Fibroblast of skin of abdomen (primary cell): ENCODE measurements at regions not wholly inside any gene's neighbourhood (a gene's known extent, or its start where the extent isn't known, plus 50 kb on each side); places are given as distances from the start of the nearest gene placed in this dataset.

Experiments used
- DNase-seq: peaks from one replicate; pipeline ENCODE4 v3.0.0-alpha.2; 2013

DNA sequence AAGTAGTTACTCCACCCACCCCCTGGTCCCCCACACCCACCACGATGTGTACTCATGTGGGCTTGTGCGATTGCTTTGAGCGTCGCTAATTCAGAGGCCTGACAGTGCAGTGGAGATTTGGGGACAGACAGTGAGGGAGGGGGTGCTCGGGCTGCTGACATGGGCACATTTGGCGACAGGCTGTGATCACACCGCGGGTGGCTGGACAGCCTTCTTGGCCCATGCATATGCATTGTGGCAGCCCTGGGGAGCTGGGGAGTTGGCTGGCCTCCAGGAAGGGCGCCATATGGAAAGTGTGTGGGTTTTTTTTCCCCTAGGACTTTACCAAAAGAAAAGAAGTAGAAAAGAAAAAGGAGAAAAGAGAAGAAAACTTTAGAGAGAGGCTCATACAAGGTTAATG is 275.5 kb upstream of the N4BP1 start:
- no peak for DNase-seq

DNA sequence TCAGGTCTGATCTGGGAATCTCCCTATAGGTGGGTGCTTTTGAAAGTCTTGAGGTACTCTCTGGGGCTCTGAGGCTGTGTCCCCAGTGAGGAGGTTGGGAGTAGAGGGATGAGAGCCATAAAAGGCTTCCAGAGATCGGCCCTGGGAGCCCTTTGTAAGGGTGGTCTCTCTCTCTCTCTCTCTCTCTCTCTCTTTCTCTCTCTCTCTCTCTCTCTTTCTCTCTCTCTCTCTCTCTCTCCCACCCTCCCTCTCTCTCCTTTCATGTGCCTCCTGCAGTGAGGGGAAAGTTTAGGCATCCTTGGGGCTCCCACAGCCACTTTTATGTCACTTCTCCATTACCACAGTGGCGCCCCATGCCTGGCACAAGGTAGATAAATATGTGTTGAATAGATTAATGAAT is 271.3 kb upstream of the N4BP1 start:
- DNase-seq: no peak

DNA sequence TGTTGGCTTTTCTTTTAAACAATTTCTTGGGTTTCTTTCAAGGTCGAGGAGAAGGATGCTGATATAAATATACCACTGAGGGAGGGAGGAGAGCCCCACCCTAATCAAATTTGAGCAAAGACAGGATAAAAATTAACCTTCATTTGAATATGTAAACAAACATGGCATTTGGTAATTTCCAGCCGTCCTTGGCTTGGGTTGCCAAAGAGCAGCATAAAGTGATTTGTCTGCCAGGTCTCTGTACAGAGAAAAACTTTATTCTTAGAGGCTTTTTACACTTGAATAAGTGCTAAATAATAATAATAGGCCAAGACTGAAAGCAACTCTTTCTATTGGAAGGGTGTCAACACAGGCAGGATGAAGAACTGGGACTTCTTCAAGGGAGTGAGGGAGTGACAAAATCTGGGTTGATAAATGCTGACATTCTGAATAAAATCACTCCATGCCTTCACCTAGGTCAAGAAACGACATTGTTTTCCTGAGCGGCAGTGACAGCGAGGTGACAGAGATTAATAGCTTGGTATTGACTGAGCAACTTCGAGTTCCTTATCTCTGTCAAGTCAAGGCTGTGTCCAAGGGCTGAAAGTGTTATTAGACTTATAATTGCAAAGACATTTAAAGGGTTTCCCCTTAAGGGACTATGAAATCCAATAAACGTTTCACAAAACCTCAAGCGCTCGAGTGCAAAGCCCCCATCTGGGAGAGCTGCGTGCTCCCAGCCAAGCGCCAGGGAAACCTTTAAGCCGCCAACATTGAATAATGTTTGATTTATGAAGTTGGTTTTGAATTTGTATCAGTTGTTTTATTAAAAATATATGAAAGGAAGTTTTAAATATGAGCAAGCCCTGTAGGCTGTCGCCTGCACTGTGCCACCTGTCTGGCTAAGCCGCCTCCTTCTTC is 269.5 kb upstream of the N4BP1 start:
- DNase-seq: no peak

DNA sequence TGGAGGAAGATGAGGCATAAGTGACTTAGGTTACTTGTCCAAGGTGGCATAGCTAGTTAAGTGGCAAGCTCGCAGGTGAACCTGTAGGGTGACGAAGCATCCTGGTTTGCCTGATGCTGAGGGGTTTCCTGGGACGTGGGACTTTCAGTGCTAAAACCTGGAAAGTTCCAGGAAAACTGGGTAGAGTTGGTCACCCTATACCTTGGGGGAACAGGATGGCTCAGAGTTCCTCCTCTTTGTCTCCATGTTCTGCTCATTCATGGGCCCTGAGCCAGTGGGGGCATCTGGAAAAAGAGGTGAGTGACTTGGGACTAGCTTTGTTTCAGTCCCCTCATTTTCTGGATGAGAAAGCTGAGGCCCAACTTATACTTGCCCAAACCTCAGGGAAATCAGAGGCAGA is 268.0 kb upstream of the N4BP1 start:
- DNase-seq: no peak

DNA sequence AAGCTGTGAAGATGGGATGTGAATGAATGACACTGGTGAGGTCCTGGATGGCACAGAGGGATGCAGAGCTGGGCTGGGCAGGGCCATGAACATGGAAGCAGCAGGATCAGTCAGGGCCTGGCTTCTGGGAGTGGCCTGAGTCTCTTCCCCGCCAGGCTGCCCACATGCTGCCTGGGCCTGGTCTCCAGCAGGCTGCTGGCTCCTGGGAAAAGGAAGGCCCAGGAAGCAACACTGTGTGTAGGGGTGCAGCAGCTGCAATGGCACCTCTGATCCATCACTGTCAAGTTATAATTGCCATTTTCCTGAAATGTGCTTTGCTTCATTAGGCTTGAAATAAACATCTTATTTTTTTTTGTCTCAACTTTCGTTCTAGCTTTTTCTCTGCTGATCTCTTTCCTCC is 260.2 kb upstream of the N4BP1 start:
- no peak for DNase-seq

DNA sequence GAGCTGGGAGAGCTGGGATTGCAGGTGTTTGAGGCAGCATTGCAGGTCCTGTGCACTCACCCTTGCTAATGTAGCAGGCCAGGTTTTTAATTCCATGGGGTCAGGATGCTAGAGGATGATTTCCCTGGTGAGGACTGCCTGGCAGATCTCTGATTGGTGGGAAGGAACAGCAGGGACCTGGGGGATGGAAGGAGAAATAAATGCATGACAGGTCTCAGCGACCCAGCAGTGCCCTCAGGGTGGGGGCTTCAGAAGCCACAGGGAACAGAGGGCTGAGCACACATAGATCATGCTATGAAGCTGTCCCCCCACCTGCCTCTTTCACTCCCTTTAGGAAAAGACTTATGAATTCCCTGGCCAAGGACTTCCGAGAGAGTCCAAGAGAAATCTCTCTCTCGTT is 255.5 kb upstream of the N4BP1 start:
- DNase-seq: no peak

DNA sequence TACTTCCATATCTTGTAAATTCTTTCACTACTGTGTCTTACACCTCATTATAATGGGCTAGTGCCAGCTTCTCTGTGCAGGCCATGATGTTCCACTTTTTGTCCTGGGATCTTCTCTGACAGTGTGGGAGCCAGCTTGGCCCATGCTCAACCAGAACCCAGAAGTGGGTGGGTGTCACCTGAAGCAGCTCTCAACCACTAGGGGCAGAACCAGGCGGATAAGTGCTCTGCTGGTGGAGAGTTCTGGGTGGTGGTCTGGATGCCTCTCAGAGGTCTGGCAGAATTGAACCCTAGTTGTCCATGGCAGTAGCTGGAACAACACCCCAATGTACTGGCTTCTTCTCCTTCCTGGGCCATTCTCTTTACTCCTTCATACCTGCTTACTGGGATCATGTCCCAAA is 254.1 kb upstream of the N4BP1 start:
- DNase-seq: no peak

DNA sequence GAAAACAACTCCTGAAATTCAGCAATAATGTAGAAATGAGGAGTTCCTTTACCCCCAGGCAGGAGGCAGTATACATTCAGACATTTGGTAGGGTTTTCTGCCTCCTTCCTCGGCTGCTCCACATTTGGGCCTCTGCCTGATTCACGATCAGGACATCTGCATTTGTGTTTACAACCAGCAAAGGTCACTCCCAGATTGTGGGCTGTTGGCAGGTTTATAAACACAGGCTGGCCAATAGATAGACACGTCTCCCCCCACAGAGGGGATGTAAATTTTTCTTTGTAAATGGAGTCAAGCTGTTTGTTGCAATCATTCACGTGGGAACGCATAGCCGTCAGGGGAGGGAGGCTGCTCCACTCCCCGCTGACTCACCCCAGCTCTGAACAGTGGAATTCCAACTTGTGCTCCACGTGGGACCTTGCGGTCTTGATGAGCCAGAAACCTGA is 252.1 kb upstream of the N4BP1 start:
- peak; percentile 12 for DNase-seq

DNA sequence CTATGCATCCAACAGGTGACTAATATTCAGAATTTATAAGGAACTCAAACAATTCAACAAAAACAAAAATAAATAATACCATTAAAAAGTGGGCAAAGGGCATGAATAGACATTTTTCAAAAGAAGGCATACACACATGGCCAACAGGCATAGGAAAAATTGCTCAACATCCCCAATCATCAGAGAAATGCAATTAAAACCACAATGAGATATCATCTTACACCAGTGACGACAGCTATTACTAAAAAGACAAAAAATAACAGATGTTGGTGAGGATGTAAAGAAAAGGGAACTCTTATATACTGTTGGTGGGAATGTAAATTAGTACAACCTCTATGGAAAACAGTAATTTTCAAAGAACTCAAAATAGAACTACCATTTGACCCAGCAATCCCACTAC is 250.4 kb upstream of the N4BP1 start:
- DNase-seq: no peak

DNA sequence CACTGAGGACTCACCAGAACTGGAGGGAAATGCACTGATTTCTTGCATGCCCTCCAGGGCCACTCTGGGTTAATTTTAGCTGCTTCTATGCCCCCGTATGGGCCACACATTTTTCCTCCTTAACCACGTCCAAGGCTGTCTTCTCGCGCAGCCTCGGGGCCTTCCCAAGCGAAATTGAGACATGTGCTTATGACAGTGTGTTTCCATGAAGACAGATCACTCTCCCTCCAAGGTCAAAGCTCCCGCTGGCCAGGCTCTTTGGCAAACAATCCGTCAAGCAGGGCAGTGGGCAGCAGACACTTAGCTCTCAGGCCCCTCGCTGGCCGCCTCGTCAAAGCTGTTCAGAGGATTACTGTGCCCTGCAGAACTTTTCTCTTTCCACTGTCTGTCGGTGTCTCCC is 243.0 kb upstream of the N4BP1 start:
- DNase-seq: no peak

DNA sequence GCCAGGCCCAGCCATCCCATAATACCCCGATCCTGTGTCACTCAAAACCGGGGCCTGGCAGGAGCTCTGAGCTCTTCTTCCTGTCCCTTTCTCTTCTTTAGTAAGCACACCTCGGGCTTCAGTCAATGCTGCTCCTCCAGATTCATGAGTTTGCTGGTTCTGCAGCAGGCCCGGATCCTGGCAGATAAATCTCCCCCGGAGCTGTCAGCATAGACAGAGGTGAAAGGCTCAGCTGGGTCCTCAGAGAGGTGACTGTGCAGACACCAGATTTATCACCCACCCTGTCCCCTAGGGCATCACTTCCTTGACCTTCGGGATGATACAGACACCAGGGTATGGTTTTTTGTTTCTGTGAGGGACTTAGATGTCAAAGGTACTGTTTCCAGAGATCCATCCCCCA is 242.5 kb upstream of the N4BP1 start:
- no peak for DNase-seq

DNA sequence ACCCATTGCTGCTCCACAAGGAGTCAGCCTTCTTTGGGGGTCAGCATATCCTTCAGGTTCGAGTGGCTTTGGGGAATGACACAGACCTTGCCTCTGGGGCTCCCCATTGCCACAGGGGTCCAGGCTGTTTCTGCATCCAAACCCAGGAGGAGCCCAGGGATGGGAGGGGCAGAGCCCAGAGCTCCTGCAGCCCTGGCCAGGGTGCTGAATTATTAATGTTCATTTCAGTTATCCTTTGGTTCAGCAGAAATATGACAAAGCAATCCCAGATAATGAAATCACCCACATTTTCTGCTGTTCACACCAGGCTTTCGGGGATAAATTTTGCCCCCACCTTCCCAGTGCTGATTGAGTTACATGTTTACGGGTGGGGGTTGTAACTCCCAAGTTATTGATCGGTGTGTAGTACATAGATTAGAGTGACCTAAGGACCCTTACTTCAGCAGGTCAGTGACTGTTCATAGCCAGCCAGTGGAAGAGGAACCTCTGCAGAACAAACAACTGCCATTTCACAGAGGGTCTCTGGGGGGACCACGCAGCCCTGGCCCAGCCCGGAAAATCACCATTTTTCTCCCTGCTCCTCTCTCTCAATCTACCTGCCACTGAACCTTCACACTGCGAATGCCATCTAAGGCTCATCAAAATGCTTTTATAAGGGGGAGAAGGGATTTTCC is 240.3 kb upstream of the N4BP1 start:
- DNase-seq: no peak

DNA sequence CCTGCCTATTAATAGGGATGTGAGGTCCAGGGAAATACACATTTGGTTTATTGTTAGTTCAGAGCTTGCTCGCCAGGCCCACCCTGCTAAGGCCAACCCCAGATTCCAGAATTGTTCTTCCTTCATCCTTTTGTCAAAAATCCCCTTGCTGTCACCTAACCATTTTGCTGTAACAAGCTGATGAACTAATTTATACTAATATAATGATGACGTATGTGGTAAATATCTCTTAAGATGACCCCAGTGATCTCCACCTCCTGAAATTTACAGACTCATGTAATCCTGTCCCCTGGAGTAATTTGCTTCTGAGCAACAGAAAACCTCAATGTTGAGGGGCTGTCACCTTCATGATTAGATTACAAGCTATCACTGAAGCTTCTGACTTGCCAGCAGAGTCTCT is 236.3 kb upstream of the N4BP1 start:
- no peak for DNase-seq

DNA sequence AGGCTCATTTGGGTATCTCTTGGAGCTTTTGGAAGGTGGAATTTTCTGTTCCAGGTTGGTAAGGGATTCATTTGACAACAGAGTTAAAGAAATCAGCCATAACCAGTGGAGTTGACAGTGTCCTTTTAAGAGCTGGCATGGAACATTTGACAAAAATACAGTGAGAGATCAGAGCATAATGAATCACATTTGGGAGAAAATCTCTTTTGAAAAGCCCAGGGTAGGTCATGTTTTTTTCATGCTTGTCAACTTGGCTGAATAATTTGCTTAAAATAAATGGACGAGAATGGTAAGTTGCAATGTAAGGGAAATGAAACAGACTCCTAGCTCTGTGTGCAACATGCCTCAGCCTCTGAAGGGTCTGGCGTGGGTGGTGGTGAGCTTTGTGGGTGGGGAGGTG is 235.3 kb upstream of the N4BP1 start:
- no peak for DNase-seq

DNA sequence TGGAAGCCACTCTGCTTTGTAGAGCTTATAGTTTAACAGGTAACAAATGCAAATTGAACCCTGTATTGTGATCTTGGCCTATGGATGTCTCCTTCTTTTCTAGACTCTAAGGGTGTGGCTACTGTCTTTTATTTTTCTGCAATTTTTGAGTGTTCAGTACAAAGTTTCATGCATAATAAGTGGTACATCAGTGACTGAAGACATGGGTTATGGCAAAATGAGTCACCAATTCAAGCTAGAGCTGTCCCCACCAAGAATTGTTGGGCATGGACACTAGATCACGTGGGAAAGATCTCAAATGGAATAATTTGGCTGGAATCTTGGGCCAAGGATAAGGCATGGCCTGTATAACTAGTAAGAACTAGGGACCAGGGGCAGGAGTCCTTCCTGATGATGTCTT is 228.4 kb upstream of the N4BP1 start:
- no peak for DNase-seq

DNA sequence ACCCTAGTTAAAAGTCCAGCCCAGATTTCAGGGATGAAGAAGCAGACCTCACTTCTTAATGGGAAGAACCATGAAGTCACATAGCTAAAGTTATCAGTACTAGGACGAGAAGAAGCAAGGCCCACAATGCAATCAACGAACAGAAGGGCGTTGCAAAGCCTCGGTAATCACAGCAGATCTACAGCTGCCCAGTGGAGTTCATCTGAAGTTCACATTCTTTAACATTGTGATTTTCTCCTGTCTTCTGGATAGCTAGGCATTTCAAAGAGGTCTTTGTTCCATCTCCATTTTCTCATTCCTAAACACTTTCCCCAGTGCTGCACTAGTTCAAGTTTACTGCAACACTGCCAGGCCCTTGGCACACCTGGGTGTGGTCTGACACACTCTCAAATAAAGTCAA is 226.7 kb upstream of the N4BP1 start:
- DNase-seq: no peak

DNA sequence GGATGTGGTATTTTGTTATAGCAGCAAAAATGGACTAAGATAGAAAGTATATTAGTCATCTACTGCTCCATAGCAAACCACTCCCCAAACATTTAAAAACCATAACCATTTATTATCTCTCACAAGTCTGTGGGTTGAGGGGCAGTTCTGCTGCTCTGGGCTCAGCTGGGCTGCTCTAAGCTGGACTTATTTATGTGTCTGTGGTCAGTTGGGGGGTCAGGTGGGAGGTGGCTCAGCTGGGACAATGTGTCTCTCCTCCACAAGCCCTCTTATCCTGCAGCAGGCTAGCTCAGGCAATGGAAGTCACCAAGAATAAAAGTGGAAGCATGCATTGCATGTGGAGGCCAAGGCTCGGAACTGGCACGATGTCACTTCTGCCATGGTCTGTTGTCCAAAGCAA is 226.1 kb upstream of the N4BP1 start:
- no peak for DNase-seq

DNA sequence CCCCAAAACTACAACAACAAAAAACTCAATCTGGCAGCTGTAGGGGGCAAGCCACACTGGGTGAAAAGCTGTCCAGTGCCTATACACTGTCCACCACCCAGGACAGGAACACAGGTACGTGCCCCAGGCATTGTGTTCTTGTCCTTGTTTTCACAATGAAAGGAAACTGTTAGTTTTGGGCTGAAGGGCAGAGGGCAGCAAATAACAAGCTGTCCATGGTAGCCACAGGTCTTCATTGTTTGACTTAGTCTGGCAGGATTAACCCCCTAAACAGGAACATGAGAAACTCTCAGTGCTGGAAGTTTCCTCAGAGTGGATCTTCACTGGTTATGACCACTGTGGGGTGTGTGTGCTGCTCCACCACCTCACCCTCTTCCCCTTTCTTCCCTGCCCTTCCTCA is 224.6 kb upstream of the N4BP1 start:
- no peak for DNase-seq

DNA sequence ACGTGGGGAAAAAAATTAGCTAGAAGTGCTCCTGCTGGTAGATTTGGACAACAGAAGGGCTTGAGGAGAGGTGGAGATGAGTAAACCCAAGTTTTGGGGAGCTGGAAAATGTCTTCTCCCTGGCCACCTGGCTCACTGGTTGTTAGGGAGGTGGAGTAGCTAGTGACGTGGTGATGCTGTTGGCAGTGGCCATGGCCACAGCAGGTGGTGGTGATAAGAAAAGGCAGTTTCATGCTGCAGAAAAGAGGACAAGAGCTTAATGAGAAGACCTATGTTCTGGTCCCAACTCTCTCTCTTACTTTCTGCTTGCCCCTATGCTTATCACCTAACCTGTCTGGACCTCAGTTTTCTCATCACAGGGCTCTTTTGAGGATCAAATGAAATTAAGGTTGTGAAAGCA is 223.5 kb upstream of the N4BP1 start:
- no peak for DNase-seq

DNA sequence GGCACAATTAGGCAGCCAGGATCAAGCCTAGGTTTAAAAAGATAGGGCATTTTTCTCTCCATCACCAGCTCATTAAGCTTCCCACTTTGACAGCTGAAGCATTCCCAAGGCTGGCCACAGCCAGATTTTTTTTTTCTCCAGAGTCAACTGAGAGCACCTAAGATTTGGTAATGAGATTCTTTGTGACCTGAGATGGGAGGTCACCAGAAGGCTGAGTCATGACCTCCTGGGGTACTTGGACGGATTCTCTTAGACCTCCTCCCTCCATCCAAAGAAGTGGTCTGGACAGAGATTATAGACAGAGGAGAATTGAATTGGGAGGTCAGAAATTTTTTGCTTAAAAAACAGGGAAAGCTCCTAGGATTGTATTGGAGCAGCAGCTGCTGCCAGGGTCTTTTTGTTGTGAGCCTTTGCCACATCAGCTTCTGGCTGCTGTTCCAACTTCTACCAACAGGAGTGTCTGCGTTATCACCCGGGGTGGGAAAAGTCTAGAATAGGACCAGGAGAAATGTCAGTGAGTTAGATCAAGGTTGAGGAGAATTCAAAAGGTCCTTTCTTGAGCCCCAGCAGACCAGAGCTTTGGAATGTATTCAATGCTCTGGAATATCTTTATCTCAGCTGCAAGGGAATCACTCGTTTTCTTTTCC is 221.2 kb upstream of the N4BP1 start:
- DNase-seq: no peak

DNA sequence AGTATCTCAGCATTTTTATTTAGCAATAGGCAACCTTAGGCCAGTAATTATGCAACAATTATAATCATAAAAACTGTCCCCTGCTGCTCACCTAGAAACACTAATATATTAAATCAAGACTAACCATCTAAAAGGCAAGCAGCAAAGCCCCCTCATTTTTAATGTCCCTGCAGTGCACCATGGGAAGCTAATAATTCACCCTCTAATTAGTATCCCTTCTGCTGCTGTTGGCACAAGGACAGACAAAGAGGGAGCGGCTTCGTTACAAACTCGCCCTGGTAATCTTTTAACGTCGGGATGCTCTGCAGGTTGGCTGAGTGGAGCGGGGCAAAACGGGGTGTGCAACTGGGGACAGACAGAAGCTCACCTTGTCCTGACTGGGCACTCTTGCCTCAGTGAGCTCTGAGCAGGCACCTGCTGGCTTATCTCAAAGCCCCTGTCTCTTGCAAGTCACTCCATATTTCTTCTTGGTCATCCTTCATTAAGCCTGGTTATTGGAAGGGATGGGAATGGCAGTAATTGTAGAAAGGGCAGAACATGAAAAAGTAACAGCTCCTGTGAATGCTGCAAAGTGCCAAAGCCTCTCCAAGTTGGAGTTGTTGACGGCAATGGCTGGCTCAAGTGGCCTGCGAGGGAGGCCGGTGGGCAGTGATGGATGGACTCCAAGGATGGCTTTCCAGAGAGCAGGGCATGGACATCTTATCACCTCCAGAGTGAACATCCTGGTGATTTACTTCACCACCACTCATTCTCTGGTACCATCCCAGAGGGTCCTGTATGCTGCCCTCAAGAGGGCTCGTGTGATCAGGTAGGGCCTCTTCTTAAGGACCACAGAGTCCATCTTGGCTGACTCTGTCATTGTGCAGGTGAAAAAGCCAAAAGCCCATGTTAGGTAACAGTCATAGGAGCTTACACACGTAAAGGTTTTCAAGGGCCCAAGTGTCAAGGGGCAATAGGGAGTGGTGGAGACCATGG is 219.6 kb upstream of the N4BP1 start:
- no peak for DNase-seq

DNA sequence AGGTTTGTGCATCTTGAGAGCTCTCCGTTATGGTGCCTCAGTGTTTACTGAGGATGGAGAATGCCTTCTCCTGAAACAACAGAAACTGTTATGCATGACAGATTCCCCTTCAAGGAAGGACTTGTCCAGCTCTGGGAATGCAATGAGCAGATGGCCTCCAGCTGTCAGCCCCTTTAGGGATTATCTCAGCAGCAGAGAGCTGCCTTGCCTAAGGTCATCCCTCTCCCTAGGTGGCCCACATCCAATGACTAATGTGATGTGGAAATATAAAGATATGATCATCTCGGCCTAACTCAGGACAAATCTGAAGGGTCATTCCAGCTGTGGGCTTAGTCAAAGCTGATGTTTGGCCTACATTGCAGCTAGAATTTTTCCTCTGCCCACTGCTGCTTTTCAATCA is 214.3 kb upstream of the N4BP1 start:
- no peak for DNase-seq

DNA sequence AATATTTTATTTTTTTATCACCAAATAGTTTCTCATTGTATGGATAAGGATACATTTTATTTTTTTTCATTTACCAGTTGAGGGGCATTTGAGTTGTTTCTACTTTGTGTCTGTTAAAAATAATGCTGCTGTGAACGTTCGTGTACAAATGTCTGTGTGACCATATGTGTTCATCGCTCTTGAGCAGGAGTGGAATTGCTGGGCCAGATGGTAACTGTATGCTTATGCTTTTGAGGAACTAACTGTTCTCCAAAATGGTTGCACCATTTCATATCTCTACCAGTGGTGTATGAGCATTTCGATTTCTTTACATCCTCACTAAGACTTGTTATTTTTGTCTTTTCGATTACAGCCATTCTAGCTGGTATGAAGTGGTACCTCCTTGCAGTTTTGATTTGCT is 212.5 kb upstream of the N4BP1 start:
- no peak for DNase-seq
